HUES64 (cell line): ENCODE measurements at regions not wholly inside any gene's neighbourhood (a gene's known extent, or its start where the extent isn't known, plus 50 kb on each side); places are given as distances from the start of the nearest gene placed in this dataset.
"Not testable (repeated sequence)": the region's sequence is repeated elsewhere in the genome, so short reads cannot be mapped to it uniquely, and the experiment has no call there.

ENCODE experiments used
- H3K27ac ChIP-seq: 2 replicates; pipeline ENCODE4 v1.7.0; 2013; ENCODE audit warnings: low read depth, low read length, inconsistent platforms
- H3K27me3 ChIP-seq: 2 replicates; pipeline ENCODE4 v1.6.1; 2013; ENCODE audit warnings: mild to moderate bottlenecking, low read length; ENCODE audit not compliant: insufficient read depth
- H3K36me3 ChIP-seq: 2 replicates; pipeline ENCODE4 v1.6.1; 2013; ENCODE audit warnings: mild to moderate bottlenecking, low read length; ENCODE audit not compliant: insufficient read depth
- H3K4me1 ChIP-seq: 2 replicates; pipeline ENCODE4 v1.6.1; 2013; ENCODE audit warnings: mild to moderate bottlenecking, low read length, moderate library complexity; ENCODE audit not compliant: insufficient read depth
- H3K4me3 ChIP-seq: 2 replicates; pipeline ENCODE4 v1.5.1; 2013; ENCODE audit warnings: mild to moderate bottlenecking, low read length, moderate library complexity
- H3K9ac ChIP-seq: 2 replicates; pipeline ENCODE4 v1.6.1; 2013; ENCODE audit warnings: mild to moderate bottlenecking, low read depth, low read length
- H3K9me3 ChIP-seq: 2 replicates; pipeline ENCODE4 v1.6.1; 2013; ENCODE audit warnings: low read depth, low read length; ENCODE audit not compliant: insufficient read depth
- WGBS: fragments of 150-250, 120-280 bp; methylation state at CpG from one replicate; pipeline ENCODE4 v1.1.7; 2013; ENCODE audit warnings: missing lambda C conversion rate; 5-methylcytosine and 5-hydroxymethylcytosine counted together

GRCh38 chr18:2223449-2223848 lies 347.9 kb downstream of the METTL4 start:
- Histone ChIP-seq H3K36me3 (no peaks in the 10 kb centered on the region), H3K9me3 (no peaks in the 10 kb centered on the region), H3K9ac (no peak overlapping the region), H3K4me1 (peaks cover 4% of the 10 kb centered on the region; the same call in 1 of the 2 replicates), H3K27me3 (no peaks in the 10 kb centered on the region), H3K4me3 (no peak overlapping the region), H3K27ac (no peak overlapping the region)
- WGBS: 83% methylated on average over 5 of the region's 5 CpGs

- 58% methylated on average over 2 of the region's 2 CpGs for WGBS
- no peaks in the 10 kb centered on the region for H3K27me3 ChIP-seq
- no peaks in the 10 kb centered on the region for H3K9me3 ChIP-seq
- H3K9ac ChIP-seq: no peak overlapping the region
- H3K36me3 ChIP-seq: no peaks in the 10 kb centered on the region
- H3K4me1 ChIP-seq: peaks cover 4% of the 10 kb centered on the region; the same call in 1 of the 2 replicates
- no peak overlapping the region for H3K4me3 ChIP-seq
- H3K27ac ChIP-seq: no peak overlapping the region
Observed at GRCh38 chr18:2223849-2224248, 347.5 kb downstream of the METTL4 start.

GRCh38 chr18:2236232-2236631 lies 335.1 kb downstream of the METTL4 start:
- Histone ChIP-seq H3K4me3 (no peak overlapping the region), H3K27ac (no peak overlapping the region), H3K36me3 (no peaks in the 10 kb centered on the region), H3K9ac (no peak overlapping the region), H3K4me1 (no peaks in the 10 kb centered on the region), H3K9me3 (no peaks in the 10 kb centered on the region), H3K27me3 (no peaks in the 10 kb centered on the region)
- WGBS: 93% methylated on average over 2 of the region's 2 CpGs

GRCh38 chr18:2237706-2238105 lies 333.6 kb downstream of the METTL4 start:
- no peaks in the 10 kb centered on the region for H3K4me1 ChIP-seq
- H3K27me3 ChIP-seq: no peaks in the 10 kb centered on the region
- WGBS: 88% methylated on average over 7 of the region's 7 CpGs
- no peak overlapping the region for H3K9ac ChIP-seq
- H3K36me3 ChIP-seq: no peaks in the 10 kb centered on the region
- H3K9me3 ChIP-seq: no peaks in the 10 kb centered on the region
- no peak overlapping the region for H3K27ac ChIP-seq
- no peak overlapping the region for H3K4me3 ChIP-seq

- Histone ChIP-seq H3K9ac (no peak overlapping the region), H3K4me3 (no peak overlapping the region), H3K9me3 (no peaks in the 10 kb centered on the region), H3K27me3 (no peaks in the 10 kb centered on the region), H3K36me3 (no peaks in the 10 kb centered on the region), H3K4me1 (peaks cover 11% of the 10 kb centered on the region; the same call in 1 of the 2 replicates), H3K27ac (no peak overlapping the region)
- 93% methylated on average over 4 of the region's 4 CpGs for WGBS
Observed at GRCh38 chr18:2240311-2240705, 331.0 kb downstream of the METTL4 start.

GRCh38 chr18:2244641-2245040 lies 326.7 kb downstream of the METTL4 start:
- no peak overlapping the region for H3K9ac ChIP-seq
- H3K4me1 ChIP-seq: peaks cover 16% of the 10 kb centered on the region
- H3K36me3 ChIP-seq: no peaks in the 10 kb centered on the region
- H3K27me3 ChIP-seq: no peaks in the 10 kb centered on the region
- H3K27ac ChIP-seq: no peak overlapping the region
- no peak overlapping the region for H3K4me3 ChIP-seq
- H3K9me3 ChIP-seq: no peaks in the 10 kb centered on the region

- peaks cover 16% of the 10 kb centered on the region for H3K4me1 ChIP-seq
- H3K4me3 ChIP-seq, H3K9me3 ChIP-seq, H3K9ac ChIP-seq, H3K27ac ChIP-seq, H3K27me3 ChIP-seq, H3K36me3 ChIP-seq: not testable (repeated sequence)
- WGBS: 89% methylated on average over 18 of the region's 19 CpGs
Observed at GRCh38 chr18:2247101-2247500, 324.2 kb downstream of the METTL4 start.

GRCh38 chr18:2254977-2255376 lies 316.3 kb downstream of the METTL4 start:
- H3K36me3 ChIP-seq: no peaks in the 10 kb centered on the region
- no peak overlapping the region for H3K9ac ChIP-seq
- 0 out of 2 replicates have a peak, but pooled peaks cover 6% of the 10 kb centered on the region for H3K9me3 ChIP-seq
- 84% methylated on average over 3 of the region's 3 CpGs for WGBS
- H3K27ac ChIP-seq: no peak overlapping the region
- no peaks in the 10 kb centered on the region for H3K4me1 ChIP-seq
- H3K4me3 ChIP-seq: no peak overlapping the region
- H3K27me3 ChIP-seq: no peaks in the 10 kb centered on the region

GRCh38 chr18:2256577-2256976 lies 314.7 kb downstream of the METTL4 start:
- 0 out of 2 replicates have a peak, but pooled peaks cover 6% of the 10 kb centered on the region for H3K9me3 ChIP-seq
- H3K4me3 ChIP-seq: no peak overlapping the region
- H3K36me3 ChIP-seq: no peaks in the 10 kb centered on the region
- 100% methylated on average over 1 of the region's 1 CpG for WGBS
- no peaks in the 10 kb centered on the region for H3K4me1 ChIP-seq
- H3K27ac ChIP-seq: no peak overlapping the region
- H3K9ac ChIP-seq: no peak overlapping the region
- H3K27me3 ChIP-seq: no peaks in the 10 kb centered on the region

GRCh38 chr18:2258954-2259353 lies 312.4 kb downstream of the METTL4 start:
- no peak overlapping the region for H3K27ac ChIP-seq
- no peaks in the 10 kb centered on the region for H3K4me1 ChIP-seq
- H3K9ac ChIP-seq: no peak overlapping the region
- H3K27me3 ChIP-seq: no peaks in the 10 kb centered on the region
- WGBS: 96% methylated on average over 5 of the region's 6 CpGs
- H3K36me3 ChIP-seq: no peaks in the 10 kb centered on the region
- 0 out of 2 replicates have a peak, but pooled peaks cover 2% of the 10 kb centered on the region for H3K9me3 ChIP-seq
- no peak overlapping the region for H3K4me3 ChIP-seq

- Histone ChIP-seq H3K27me3 (no peaks in the 10 kb centered on the region), H3K4me3 (no peak overlapping the region), H3K27ac (no peak overlapping the region), H3K9me3 (no peaks in the 10 kb centered on the region), H3K36me3 (no peaks in the 10 kb centered on the region), H3K9ac (no peak overlapping the region), H3K4me1 (no peaks in the 10 kb centered on the region)
- 95% methylated on average over 8 of the region's 8 CpGs for WGBS
Observed at GRCh38 chr18:2263303-2263890, 307.9 kb downstream of the METTL4 start.

- Histone ChIP-seq H3K9ac (no peak overlapping the region), H3K27me3 (no peaks in the 10 kb centered on the region), H3K36me3 (no peaks in the 10 kb centered on the region), H3K4me3 (no peak overlapping the region), H3K9me3 (no peaks in the 10 kb centered on the region), H3K4me1 (no peaks in the 10 kb centered on the region), H3K27ac (no peak overlapping the region)
- WGBS: 92% methylated on average over 2 of the region's 2 CpGs
Observed at GRCh38 chr18:2274613-2275012, 296.7 kb downstream of the METTL4 start.
